ENCODE measurements at regions not wholly inside any gene's neighbourhood (a gene's known extent, or its start where the extent isn't known, plus 50 kb on each side); places are given as distances from the start of the nearest gene placed in this dataset.

DNA sequence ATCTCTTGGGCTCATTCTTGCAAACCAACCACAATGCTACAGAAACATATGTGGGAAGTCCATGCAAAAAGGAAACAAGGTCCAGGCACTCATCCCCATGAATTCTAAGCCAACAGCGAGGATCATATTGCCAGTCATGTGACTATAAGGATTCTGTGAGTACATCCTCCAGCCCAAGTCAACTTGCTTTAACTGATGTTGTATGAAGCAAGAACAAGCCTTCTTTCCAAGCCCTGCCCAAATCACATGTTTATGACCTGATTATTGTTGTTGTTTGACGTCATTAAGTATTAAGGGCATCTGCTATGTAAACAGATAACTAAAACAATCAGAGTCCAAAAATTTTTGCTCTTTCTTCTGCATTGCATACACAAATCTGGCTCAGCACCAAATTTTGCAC, 78.2 kb upstream of the MON1B start:
- TF ChIP-seq, protein P1, sequence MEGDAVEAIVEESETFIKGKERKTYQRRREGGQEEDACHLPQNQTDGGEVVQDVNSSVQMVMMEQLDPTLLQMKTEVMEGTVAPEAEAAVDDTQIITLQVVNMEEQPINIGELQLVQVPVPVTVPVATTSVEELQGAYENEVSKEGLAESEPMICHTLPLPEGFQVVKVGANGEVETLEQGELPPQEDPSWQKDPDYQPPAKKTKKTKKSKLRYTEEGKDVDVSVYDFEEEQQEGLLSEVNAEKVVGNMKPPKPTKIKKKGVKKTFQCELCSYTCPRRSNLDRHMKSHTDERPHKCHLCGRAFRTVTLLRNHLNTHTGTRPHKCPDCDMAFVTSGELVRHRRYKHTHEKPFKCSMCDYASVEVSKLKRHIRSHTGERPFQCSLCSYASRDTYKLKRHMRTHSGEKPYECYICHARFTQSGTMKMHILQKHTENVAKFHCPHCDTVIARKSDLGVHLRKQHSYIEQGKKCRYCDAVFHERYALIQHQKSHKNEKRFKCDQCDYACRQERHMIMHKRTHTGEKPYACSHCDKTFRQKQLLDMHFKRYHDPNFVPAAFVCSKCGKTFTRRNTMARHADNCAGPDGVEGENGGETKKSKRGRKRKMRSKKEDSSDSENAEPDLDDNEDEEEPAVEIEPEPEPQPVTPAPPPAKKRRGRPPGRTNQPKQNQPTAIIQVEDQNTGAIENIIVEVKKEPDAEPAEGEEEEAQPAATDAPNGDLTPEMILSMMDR (IDR thresholded peaks at IDR 0.05) = no peak
- TF ChIP-seq CREB1 (CRISPR knock-in tag; IDR thresholded peaks at IDR 0.05) (no peak), GRHL2 (CRISPR knock-in tag; IDR thresholded peaks at IDR 0.05; ENCODE audit: insufficient replicate concordance, severe bottlenecking) (no peak), SMAD3 (CRISPR knock-in tag; IDR thresholded peaks at IDR 0.05; ENCODE audit: borderline replicate concordance) (no peak), NFYB (CRISPR knock-in tag; conservative IDR thresholded peaks at IDR 0.05; ENCODE audit: low read depth) (no peak), MXD4 (CRISPR knock-in tag; IDR thresholded peaks at IDR 0.05; ENCODE audit: borderline replicate concordance) (no peak), ATF6 (CRISPR knock-in tag; IDR thresholded peaks at IDR 0.05) (no peak), ZNF232 (CRISPR knock-in tag; IDR thresholded peaks at IDR 0.05) (no peak), ZNF121 (CRISPR knock-in tag; IDR thresholded peaks at IDR 0.05) (no peak), ELF4 (CRISPR knock-in tag; IDR thresholded peaks at IDR 0.05; ENCODE audit: low read depth) (no peak), PREB (CRISPR knock-in tag; IDR thresholded peaks at IDR 0.05; ENCODE audit: borderline replicate concordance) (no peak)
- TF ChIP-seq, protein P2, sequence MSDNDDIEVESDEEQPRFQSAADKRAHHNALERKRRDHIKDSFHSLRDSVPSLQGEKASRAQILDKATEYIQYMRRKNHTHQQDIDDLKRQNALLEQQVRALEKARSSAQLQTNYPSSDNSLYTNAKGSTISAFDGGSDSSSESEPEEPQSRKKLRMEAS (CRISPR knock-in tag; IDR thresholded peaks at IDR 0.05) = no peak
- TF ChIP-seq, protein P3, sequence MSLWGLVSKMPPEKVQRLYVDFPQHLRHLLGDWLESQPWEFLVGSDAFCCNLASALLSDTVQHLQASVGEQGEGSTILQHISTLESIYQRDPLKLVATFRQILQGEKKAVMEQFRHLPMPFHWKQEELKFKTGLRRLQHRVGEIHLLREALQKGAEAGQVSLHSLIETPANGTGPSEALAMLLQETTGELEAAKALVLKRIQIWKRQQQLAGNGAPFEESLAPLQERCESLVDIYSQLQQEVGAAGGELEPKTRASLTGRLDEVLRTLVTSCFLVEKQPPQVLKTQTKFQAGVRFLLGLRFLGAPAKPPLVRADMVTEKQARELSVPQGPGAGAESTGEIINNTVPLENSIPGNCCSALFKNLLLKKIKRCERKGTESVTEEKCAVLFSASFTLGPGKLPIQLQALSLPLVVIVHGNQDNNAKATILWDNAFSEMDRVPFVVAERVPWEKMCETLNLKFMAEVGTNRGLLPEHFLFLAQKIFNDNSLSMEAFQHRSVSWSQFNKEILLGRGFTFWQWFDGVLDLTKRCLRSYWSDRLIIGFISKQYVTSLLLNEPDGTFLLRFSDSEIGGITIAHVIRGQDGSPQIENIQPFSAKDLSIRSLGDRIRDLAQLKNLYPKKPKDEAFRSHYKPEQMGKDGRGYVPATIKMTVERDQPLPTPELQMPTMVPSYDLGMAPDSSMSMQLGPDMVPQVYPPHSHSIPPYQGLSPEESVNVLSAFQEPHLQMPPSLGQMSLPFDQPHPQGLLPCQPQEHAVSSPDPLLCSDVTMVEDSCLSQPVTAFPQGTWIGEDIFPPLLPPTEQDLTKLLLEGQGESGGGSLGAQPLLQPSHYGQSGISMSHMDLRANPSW (CRISPR knock-in tag; conservative IDR thresholded peaks at IDR 0.05; ENCODE audit: low read depth) = no peak

Data from WTC11 (cell line).